Lower leg skin (tissue), 4 donors: ENCODE measurements at regions not wholly inside any gene's neighbourhood (a gene's known extent, or its start where the extent isn't known, plus 50 kb on each side); places are given as distances from the start of the nearest gene placed in this dataset.

ENCODE experiments used
- DNase-seq, 2 donors: peaks; one replicate each; pipeline ENCODE4 v3.0.0-alpha.2; 2019; ENCODE audit warnings: low spot score in 2 of 2
- H3K4me3 ChIP-seq: fragments of 200-600 bp; sonication (generic); 2 replicates; pipeline ENCODE4 v1.5.1; 2017; ENCODE audit warnings: mild to moderate bottlenecking, low read depth; ENCODE audit not compliant: poor library complexity, severe bottlenecking
- CTCF ChIP-seq, 3 donors: fragments of 450-650 bp; IDR thresholded peaks; one replicate each; pipeline ENCODE4 v1.5.1; 2016; ENCODE audit warnings: antibody characterized with exemption in 3 of 3, mild to moderate bottlenecking in 3 of 3, moderate library complexity in 2 of 3
- POLR2A ChIP-seq, 2 donors: fragments of 450-650 bp; IDR thresholded peaks; one replicate each; pipeline ENCODE4 v1.6.1; 2016 to 2017; ENCODE audit warnings: antibody characterized with exemption in 2 of 2, mild to moderate bottlenecking in 1 of 2, moderate library complexity in 1 of 2
- WGBS, 2 donors: methylation state at CpG; one replicate each; pipeline ENCODE4 v1.1.5; 2018; 5-methylcytosine and 5-hydroxymethylcytosine counted together
- intact Hi-C: fragments of 100-400 bp; cut with DNase I; formaldehyde crosslinking; loops from one replicate; pipeline ENCODE4 v1.15.0; 2023; ENCODE audit warnings: low total_unique reads

GRCh38 chr18:47758000-47758399 lies 172.5 kb downstream of the SMAD2 start:
- no peak for DNase-seq
- intact Hi-C loops, result no loop called here
- TF ChIP-seq POLR2A (IDR thresholded peaks at IDR 0.05) (no peak), CTCF (IDR thresholded peaks at IDR 0.05) (no peak)
- WGBS, 2 donors, result 56 to 69% methylated on average over 2 of the region's 2 CpGs
- no peak overlapping the region for H3K4me3 ChIP-seq

- no peak for TF ChIP-seq CTCF (IDR thresholded peaks at IDR 0.05)
- no peak for TF ChIP-seq POLR2A (IDR thresholded peaks at IDR 0.05)
- WGBS, 2 donors, result 22 to 28% methylated on average over 9 of the region's 9 CpGs
- H3K4me3 ChIP-seq, result no peak overlapping the region
- intact Hi-C loops, result no loop called here
- DNase-seq, result no peak
Observed at GRCh38 chr18:47756364-47757016, 174.0 kb downstream of the SMAD2 start.

- 77 to 81% methylated on average over 4 of the region's 4 CpGs for WGBS, 2 donors
- intact Hi-C loops, result no loop called here
- DNase-seq, result peak in 1 of 2 donors; percentile 57
- TF ChIP-seq POLR2A (IDR thresholded peaks at IDR 0.05) (no peak), CTCF (IDR thresholded peaks at IDR 0.05) (no peak)
- H3K4me3 ChIP-seq, result no peak overlapping the region
Observed at GRCh38 chr18:47755102-47755456, 175.4 kb downstream of the SMAD2 start.

GRCh38 chr18:47754311-47755101 lies 176.0 kb downstream of the SMAD2 start:
- no peak for TF ChIP-seq POLR2A (IDR thresholded peaks at IDR 0.05)
- TF ChIP-seq CTCF (IDR thresholded peaks at IDR 0.05), result no peak
- intact Hi-C loops, result no loop called here
- peak in 1 of 2 donors; percentile 78 for DNase-seq
- WGBS, 2 donors, result 53 to 54% methylated on average over 28 to 29 of the region's 29 CpGs
- no peak overlapping the region for H3K4me3 ChIP-seq

- intact Hi-C loops, result no loop called here
Observed at GRCh38 chr18:47752796-47753645, 177.4 kb downstream of the SMAD2 start.

More at GRCh38 chr18:47752796-47753645, 177.4 kb downstream of the SMAD2 start:
- DNase-seq, result peak in 1 of 2 donors; percentile 72
- no peak overlapping the region for H3K4me3 ChIP-seq
- WGBS, 2 donors, result 94% methylated on average over 10 of the region's 10 CpGs
- no peak for TF ChIP-seq CTCF (IDR thresholded peaks at IDR 0.05)
- TF ChIP-seq POLR2A (IDR thresholded peaks at IDR 0.05), result no peak
